ENCODE measurements at regions not wholly inside any gene's neighbourhood (a gene's known extent, or its start where the extent isn't known, plus 50 kb on each side); places are given as distances from the start of the nearest gene placed in this dataset.

DNA sequence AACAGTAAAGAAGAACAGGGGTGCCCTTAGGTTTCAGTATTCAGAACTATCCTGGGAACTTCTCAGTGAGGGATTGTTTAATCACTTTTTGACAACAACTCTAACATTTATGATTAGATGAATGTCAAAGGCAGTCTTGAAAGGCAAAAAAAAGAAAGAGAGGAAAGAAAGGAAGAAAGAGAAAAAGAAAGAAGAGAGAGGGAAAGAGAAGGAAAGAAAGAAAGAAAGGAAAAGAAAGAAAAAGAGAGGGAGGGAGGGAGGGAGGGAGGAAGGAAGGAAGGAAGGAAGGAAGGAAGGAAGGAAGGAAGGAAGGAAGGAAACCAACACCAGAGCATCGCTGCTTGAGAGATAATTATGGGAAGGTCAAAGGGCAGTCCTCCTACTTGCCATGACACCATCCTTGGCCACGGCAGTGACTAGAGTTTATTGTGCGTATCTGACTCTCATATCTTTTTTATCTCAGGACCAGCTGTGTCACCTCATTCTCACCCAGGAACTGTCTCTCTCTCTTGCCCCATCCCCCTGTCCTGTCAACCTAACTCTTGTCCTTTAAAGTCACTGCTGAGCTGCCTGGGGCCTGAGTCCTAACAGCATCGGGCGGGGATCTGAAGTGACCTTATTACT, 96.8 kb upstream of the ATXN1 start:
- no peak for DNase-seq

DNA sequence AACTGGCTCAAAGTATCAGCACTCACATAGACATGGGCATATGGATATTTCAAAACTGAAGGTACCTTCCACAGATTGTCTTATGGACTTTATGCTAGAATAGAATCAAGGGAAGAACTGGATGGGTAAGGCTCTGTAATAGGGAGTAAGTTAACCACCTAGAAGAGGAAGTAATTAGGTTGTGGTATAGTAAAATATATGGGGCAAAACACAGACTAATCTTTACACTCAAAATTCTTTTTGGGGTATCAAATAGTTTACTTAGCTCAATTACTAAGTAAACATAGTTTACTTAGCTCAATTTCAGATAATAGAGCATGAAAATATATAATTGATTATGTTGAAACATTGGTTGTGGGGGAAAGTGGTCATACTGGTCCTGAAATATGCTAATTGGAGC, 94.2 kb upstream of the ATXN1 start:
- no peak for DNase-seq

DNA sequence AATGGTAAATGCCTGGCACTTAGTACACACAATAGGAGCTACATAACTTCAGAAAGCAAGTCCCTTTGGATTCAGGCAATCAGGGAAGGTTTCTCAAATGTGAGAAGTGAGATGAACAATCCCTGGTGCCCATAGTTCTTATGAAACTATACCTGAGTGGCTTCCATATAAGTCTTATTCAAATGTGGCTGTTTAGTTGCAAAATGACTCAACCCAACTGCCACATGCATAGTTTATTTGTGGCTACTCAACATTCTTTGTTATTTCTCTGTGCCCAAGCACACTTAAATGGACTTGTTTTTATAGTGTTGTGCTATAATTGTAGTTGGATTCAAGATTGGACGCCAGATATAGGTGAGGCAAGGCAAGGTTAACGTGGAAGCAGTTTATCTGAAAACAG, 93.7 kb upstream of the ATXN1 start:
- DNase-seq = no peak

DNA sequence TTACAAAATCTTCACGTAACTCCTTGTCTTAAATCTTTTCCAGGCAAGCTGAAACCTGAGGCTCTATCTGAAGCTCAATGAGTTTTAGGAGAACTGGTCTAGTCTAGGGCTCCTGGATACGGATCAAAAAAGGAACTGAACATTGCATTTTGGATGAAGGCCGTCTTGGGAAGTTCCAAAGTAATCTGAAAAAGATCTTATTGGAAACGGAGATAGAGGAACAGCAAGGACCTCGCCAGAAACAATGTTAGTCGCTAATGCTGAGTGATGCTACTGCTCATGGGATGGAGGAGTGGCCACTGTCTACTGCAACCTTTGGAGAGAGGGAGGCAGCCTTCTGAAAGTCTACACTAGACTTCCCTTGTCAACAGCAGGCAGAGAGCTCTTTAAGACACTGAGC, 91.4 kb upstream of the ATXN1 start:
- DNase-seq = no peak

DNA sequence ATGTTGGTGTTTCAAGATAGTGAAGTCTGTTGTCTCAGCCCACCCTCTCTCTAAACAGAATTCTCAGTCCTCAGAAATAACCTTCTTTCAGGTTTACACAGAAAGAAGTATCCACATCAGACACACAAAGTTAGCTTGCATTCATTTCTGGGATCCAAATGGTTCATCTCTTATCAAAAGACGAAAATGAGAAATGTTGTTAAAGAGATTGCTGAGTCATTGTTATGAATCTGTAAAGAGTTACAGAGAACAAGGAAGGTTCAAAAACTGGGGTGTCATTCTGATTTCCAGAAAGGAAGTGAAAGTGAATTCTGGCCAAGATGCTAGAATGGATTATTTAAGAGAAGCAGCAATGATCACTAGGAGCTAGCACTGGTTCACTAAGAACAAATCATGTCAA, 90.5 kb upstream of the ATXN1 start:
- DNase-seq = no peak

DNA sequence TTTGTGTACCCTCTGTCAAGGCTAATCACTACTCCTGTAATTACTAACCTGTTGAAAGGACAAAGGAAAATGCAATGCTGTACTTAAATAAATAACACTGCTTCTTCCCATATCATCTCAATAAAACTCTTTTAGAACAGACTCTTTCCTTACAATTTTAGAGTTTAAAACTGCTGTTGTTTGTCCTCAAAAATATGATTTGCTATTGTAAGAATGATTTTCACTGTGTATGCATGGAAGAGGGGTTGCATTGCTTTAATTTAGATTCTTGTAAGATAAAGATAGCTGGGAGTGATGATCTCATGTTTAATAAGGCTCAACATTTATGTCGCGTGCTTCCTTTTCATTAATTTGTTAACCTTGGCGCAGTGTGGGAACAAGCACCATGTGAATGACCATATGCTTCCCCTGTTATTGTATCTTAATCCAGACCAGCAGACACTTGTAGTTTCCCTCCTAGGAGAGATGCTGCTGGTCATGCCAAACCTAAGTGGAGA, 89.8 kb upstream of the ATXN1 start:
- no peak for DNase-seq

DNA sequence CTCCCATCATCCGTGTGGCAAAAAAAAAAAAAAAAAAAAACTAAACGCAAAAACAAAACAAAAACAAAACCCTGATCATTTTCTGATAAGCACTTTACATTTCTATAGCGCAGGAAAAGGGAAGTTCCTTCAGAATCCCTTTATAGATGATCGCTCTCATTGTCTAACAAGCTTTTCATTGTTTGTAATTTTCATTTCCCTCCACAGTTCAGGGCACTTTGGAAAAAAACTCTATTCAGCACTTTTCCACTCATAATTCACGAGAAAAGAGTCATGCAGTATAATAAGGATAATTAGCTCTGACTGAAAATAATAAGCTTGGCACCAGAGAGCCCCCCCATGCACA, 89.4 kb upstream of the ATXN1 start:
- no peak for DNase-seq

DNA sequence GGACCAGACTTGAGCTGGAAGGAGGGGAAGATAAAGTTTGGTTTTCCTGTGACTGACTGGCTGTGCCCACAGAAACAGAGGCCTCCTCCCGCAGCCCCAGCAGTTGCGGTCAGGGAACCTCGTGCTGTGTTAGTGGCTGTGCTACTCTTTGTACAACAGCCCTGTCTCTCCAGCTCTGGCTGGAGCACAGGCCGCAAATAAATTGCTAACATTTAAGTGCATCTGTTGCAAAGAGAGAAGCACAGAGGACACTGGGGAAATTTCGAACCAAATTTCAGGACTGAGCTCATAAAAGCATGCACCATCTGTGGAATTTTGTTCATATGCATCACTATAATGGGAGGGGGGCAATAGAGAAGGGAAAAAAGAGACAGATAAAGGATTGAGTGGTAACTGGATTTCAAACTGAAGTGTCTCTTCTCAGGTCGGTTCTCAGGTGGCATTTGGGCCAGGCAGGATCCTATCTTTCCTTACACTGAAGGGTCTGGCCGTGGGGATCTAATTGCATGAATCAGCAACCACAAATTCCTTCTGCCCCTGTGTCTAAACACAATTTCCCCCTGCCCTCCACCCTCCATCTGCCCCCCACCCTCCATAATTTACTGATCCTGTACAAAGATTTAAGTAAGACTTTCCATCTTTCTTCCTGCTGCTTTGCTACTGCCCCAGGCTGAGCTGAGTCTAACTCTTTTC, 88.9 kb upstream of the ATXN1 start:
- DNase-seq = no peak

DNA sequence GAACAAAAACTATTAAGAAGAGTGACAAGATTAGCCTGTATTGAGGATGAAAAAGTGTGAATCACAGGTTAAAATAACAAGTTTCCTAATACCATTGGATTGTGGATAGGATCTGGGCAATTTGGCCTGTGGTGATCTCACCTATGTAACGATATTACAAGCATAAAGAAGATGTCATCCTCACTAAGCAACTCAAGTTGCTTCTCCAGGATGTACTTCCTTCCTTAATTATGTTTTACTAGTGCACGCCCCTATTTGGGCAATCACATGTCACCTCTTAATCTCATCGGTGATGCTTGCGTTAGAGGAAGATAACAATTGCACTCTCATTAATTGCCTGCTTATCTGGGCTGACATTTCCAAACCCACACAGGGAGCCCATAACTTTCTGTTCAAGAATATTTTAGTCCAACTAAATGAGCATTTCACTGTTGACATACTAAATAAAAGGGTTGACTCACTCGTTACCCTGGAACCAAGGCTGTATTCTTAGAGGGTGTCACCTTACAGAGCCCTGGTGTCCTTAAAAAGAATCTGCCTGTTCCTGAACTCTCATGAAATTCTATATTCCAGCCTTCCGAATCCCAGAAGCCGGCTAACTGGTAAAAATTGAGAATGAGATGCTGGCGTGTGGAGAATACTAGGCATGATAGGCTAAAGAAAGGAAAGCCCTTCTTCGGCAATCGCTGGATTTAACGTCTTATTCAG, 88.2 kb upstream of the ATXN1 start:
- DNase-seq = peak in 3 of 56 donors; percentile 1 to 10 (median 5)

DNA sequence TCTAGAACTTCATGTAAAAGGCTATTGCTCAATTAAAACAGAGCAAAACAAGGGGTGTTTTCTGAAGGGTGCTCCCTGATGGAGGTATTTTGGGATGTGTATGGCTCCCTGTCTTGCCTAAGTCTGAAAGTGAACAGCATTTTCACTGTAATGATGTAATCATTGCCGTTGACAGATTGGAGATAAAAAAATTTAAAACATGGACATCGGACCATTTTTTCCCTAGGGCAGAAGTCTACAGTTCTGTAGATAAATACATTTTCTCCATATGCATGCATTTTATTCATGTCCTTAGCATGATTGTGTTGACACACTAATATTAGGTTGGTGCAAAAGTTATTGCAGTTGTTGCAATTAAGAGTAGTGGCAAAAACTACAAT, 85.1 kb upstream of the ATXN1 start:
- no peak for DNase-seq

DNA sequence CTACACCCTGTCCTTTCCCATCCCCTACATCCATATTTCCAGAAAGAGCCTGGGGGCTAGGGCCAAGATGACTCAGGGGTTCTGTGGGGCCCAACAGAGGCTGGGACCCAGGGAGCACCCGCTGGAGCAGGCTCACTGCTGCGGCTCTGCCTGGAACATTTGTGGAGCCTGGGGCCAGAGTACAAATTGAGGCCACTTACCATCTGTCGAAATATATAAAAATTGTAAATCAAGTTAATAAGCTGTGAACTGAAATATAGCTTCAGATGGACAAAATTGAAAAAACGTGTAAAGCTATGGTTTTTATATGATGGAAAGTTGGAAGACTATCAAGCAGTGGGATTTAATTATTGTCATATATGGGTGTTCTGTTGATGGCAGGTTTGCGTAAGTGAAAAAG, 82.9 kb upstream of the ATXN1 start:
- DNase-seq = no peak

DNA sequence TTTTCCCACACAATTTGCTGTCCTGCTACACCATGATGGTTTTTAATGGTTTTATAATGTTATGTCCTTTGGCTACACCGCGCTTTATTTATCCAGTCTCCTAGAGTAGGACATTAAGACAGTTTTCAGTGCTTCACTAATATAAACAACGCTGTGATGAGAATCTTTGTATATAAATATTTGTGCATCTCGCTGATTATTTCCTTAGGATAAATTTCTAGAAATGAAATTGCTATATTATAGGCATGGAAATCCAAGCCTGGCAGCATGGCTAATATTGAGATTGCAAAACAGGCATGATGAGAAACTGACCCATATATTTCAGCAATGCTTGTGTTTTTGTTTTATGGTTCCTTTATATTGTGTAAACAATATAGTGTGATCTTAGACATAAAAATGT, 81.4 kb upstream of the ATXN1 start:
- no peak for DNase-seq

DNA sequence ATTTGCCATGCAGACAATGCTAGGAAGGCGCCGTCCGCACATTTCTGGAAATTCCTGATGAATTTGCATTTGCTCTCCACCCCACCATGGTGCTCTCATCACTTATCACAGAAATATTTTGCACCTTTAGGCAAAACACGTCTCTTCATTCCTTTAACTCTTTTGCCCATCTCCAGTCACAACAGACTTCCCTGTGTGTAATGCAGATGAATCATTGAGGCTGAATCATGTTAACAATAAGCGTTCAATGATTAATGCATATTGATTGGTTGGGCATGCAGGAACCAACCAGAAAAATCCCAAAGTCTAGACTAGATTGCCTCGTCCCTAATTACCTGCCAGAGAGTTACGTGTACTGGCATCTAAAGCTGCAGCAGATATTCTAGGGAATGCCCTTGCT, 80.0 kb upstream of the ATXN1 start:
- no peak for DNase-seq

DNA sequence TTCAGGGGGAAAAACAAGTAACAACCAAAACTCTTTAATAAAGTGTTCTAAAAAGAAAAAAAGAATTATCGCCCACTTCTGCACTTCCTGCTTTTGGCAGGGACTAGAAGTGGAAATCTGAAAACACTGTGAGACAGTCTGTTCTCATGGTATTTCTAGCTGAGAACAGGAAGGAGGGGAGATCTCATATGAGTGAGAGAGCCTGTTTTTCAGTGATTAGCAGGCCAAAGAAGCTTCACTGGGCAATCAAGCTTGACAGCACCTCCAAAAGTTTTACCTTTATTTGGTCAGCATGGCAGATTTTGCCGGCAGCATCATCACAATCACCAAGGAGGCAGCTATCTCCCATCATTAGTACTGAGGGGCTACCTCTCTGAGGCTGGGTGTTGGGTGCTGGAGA, 79.5 kb upstream of the ATXN1 start:
- DNase-seq = no peak

DNA sequence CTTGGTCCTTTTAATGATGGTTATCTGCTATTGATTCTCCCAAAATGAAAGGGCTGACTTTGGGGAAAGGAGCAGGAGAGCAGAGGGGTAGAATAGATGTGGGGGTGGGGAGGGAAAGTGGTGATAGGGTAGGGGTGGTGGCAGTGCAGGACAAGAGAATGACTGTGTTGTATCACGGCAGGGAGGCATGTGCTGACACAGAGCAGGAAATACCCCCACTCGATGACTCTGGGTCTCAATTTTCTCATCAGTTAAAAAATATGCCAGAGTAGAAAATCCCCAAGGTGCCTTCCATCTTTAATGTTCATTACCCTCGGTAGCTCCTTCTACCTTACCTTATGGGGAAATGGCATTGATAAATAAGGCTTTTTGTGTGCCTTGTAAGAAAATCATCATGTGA, 79.0 kb upstream of the ATXN1 start:
- DNase-seq = no peak

DNA sequence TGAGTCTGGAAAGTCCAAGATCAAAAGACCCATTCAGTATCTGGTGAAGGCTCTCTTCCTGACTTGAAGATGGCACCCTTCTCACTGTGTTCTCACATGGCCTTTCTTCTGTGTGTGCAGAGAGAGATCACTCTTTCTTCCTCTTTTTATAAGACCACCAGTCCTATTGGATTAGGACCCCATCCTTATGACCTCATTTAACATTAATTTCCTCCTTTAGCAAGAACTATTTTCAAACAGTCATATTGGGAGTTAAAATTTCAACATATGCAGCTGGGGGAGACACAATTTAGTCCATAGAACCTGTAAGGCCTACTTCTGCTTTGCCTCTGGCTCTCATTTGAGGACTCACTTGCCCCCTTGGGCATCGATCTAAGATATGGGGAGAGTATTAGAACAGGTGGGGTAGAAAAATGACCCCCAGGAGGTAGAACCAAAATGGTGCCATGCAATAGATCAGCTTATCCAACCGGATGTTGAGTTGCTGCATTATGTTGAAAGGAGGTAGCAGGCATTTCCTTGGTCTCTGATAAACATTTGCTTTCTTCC, 78.4 kb upstream of the ATXN1 start:
- no peak for DNase-seq

DNA sequence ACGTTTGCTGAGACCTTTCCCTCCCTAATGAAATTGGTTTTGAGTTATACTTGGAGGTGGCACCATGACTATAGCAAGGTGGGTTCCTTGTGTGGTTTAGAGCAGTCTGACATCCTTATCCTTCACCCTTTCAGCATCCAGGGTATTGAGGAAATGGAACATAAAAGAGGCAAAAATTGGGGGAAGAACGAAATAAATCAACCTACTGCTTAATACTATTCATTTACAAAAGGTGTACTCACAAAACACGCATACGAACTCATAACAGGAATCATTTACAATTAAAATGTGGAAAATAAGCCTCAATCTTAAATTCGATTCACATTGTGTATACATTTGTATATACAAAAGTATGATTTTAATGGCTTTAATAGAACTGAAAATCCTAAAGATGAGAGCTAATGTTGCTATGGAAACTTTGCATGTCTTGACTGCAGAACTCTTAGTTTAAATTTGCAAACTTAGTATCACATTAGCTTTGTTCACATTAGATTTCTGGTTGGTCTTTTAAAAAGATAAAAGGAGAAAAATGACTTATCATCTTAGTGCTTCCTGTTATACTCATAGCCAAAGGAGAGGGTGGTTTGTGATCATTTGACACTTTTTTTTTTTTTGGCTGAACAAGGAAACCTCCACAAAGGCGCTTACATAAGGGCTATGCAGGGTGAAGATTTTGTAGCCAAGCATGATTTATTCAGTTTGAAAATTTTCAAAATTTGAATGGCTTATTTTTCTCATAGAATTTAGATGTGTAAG, 76.1 kb upstream of the ATXN1 start:
- DNase-seq = no peak

DNA sequence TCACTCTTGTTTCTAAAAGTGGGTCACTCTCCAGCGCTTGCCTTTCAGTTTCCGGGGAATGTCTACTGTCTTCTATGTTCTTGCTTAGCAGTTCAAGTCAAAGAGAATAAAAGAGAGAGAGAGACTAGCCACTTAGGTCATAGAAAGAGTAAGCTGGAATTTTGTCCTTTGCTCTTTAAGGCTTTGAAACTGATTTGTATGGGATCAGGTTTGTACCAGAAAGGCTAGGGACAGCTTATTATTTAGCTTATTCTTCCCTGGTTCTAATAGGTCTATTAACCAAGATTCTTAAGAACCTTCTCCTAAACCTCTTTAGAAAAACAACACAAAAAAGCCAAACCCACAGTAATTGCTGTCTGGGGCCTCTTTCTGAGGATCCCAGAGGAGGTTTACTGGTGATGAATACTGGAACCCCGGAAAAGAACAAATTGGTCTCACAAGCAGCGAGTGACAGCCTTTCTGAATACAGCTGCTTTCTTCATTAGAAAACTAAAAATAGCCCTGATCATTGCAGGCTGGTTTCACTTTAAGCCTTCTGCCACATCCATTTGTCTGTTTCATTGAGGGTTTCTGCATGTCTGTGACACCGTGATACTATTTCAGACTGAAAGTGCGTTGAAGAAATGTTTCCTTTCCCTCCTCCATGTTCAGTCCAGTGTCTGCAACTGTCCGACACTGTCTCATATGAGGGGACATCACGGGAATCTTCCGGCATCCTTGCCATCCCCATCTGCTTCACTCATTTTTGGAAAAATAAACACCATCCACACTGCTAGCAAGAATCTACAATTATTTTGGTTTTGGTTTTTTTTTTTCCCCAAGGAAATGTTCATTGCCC, 75.1 kb upstream of the ATXN1 start:
- DNase-seq = peak in 3 of 56 donors; percentile 8 to 15 (median 10)

DNA sequence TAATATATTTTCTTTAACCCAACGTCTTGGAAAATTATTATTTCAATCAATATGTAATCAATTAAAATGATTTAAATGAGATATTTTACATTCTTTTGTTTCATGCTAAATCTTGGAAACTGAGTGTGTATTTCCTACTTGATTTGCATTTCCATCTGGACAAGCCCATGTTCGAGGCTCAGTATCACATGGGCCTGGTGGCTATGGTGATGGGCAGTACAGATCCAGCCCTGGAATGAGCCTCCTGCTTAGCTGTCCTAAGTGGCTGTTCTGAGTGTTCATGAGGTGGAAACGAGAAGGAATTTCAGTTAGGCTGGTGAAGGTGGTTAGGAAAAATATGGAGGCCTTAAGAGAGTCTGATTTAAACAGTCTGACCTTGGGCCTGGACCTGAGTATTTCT, 73.0 kb upstream of the ATXN1 start:
- DNase-seq = no peak

DNA sequence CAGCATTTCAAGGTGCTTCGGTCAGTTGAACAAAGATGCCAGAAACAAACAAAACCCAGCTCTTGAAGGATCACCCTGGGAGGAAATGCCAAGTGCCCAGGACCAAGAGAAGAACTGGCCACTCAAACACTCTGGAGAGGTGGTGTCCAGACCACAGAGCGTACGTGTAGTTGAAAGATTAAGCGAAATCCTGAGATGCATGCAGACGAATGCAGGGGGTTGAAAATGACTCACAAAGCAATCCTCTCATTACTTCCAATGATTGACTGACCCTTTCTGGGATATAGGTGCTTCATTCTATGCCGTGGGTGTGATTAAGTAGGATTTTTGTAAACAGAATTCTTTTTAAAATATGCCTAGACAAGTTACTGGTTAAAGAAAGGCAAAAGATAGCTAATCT, 71.5 kb upstream of the ATXN1 start:
- DNase-seq = no peak

DNA sequence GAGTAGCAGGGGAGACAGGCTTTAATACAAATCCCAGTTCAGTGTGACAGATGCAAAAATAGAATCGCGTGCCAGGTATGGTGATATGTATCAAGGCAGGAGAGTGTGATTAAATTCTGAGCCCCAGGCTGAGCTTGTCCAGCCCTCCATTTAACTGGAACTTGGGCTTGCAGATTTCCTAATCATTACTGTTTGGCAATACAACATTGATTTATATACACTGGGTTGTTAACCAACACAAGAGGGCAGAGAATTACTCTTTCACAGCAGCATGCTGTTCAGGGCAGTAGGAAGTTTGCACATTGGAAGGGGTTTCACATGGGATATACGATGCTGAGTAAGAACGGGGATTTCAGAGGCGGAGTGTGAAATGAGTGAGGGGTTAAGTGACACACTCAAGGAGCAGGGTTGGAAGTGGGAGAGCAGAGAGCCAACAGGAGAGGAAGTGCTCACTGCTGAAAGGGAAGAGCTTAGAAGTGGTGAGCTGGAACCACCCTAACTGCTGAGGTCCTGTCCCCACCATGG, 70.8 kb upstream of the ATXN1 start:
- DNase-seq = no peak

Measured in nucleus accumbens (tissue), 56 donors.